RWPE2 (cell line): ENCODE measurements at regions not wholly inside any gene's neighbourhood (a gene's known extent, or its start where the extent isn't known, plus 50 kb on each side); places are given as distances from the start of the nearest gene placed in this dataset.

Source experiments
- ATAC-seq: fragments of 200-7000 bp; cut with Tn5 transposase; 3 replicates; pipeline ENCODE4 v1.9.1; 2021; ENCODE audit warnings: low read depth
- DNase-seq: peaks from one replicate; pipeline ENCODE4 v3.0.0-alpha.2; 2020; ENCODE audit warnings: low spot score
- H3K27ac ChIP-seq: fragments of 450-650 bp; 2 replicates; pipeline ENCODE4 v1.5.1; 2017; ENCODE audit warnings: mild to moderate bottlenecking; ENCODE audit not compliant: poor library complexity, severe bottlenecking
- H3K27me3 ChIP-seq: fragments of 250-450 bp; sonication (Bioruptor Pico); 2 replicates; pipeline ENCODE4 v1.5.1; 2021; ENCODE audit warnings: mild to moderate bottlenecking, moderate library complexity; ENCODE audit not compliant: insufficient read depth, poor library complexity, severe bottlenecking
- H3K36me3 ChIP-seq: fragments of 250-450 bp; sonication (Bioruptor Pico); 2 replicates; pipeline ENCODE4 v1.5.1; 2020; ENCODE audit warnings: low read depth, mild to moderate bottlenecking, moderate library complexity
- H3K4me1 ChIP-seq: fragments of 250-450 bp; sonication (Bioruptor Pico); 2 replicates; pipeline ENCODE4 v1.5.1; 2021; ENCODE audit warnings: mild to moderate bottlenecking, moderate library complexity; ENCODE audit not compliant: insufficient read depth, poor library complexity, severe bottlenecking
- H3K4me3 ChIP-seq: fragments of 250-450 bp; sonication (Bioruptor Pico); 2 replicates; pipeline ENCODE4 v1.5.1; 2021; ENCODE audit warnings: mild to moderate bottlenecking, moderate library complexity; ENCODE audit not compliant: severe bottlenecking
- H3K9me3 ChIP-seq: fragments of 250-450 bp; sonication (Bioruptor Pico); 2 replicates; pipeline ENCODE4 v1.5.1; 2021; ENCODE audit warnings: mild to moderate bottlenecking, moderate library complexity; ENCODE audit not compliant: severe bottlenecking
- CTCF ChIP-seq: fragments of 450-650 bp; IDR thresholded peaks from one replicate; pipeline ENCODE4 v1.5.1; 2017; ENCODE audit warnings: mild to moderate bottlenecking, moderate library complexity; ENCODE audit not compliant: poor library complexity, severe bottlenecking

DNA sequence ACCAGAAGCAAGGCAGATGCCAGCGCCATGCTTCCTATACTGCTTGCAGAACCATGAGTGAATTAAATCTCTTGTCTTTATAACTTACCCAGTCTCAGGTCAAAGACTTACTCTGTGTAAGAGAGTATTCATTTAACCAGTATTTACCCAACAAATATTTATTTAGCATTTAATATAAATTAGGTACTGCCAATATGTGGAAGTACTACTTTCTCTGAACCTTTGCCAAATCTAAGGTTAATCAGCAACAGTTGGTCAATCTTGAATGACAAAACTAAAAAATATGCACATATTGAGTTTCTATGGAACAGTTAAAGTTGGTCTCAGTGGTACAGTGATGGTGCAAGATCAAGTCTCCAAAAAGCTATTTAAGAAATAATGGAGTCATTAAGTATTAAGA is 155.9 kb upstream of the CCNG1 start:
- no peak for ATAC-seq
- H3K4me3 ChIP-seq = no peak overlapping the region

GRCh38 chr5:163293836-163294235 is 143.6 kb upstream of the CCNG1 start:
- no peak for ATAC-seq
- TF ChIP-seq CTCF = no peak
- no peak overlapping the region for H3K4me3 ChIP-seq
- H3K9me3 ChIP-seq = peaks cover 4% of the 10 kb centered on the region
- no peak for DNase-seq
- no peak overlapping the region for H3K27ac ChIP-seq
- H3K36me3 ChIP-seq = no peaks in the 10 kb centered on the region
- H3K4me1 ChIP-seq = no peaks in the 10 kb centered on the region
- H3K27me3 ChIP-seq = peaks cover 27% of the 10 kb centered on the region

More for the DNA sequence above, 155.9 kb upstream of the CCNG1 start:
- H3K9me3 ChIP-seq = no peaks in the 10 kb centered on the region
- no peak for TF ChIP-seq CTCF
- no peaks in the 10 kb centered on the region for H3K27me3 ChIP-seq
- no peak for DNase-seq
- no peak overlapping the region for H3K27ac ChIP-seq
- H3K4me1 ChIP-seq = no peaks in the 10 kb centered on the region
- H3K36me3 ChIP-seq = no peaks in the 10 kb centered on the region

DNA sequence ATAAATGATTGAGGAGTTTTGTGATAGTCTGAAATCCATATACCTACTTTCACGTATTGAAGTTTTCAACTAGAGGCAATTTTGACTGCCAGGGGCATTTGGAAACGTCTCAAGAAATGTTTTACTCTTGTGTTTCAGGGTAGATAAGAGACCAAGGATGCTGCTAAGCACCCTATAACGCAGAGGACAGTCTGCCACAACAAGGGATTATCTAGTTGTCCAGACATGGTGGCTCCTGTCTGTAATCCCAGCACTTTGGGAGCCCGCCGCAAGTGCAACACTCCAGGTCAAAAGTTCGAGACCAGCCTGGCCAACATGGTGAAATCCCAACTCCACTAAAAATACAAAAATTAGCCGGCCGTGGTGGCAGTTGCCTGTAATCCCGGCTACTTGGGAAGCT is 133.7 kb upstream of the CCNG1 start:
- H3K9me3 ChIP-seq = no peaks in the 10 kb centered on the region

GRCh38 chr5:163305655-163306054 is 131.7 kb upstream of the CCNG1 start:
- TF ChIP-seq CTCF = no peak
- ATAC-seq = no peak
- Histone ChIP-seq H3K9me3 (no peaks in the 10 kb centered on the region), H3K36me3 (no peaks in the 10 kb centered on the region), H3K27ac (no peak overlapping the region), H3K4me1 (no peaks in the 10 kb centered on the region), H3K4me3 (no peak overlapping the region), H3K27me3 (peaks cover 8% of the 10 kb centered on the region)
- no peak for DNase-seq

More for the DNA sequence above, 133.7 kb upstream of the CCNG1 start:
- H3K4me3 ChIP-seq = no peak overlapping the region
- no peaks in the 10 kb centered on the region for H3K4me1 ChIP-seq
- TF ChIP-seq CTCF = no peak
- no peak overlapping the region for H3K27ac ChIP-seq
- peaks cover 15% of the 10 kb centered on the region for H3K27me3 ChIP-seq
- no peak for ATAC-seq
- no peaks in the 10 kb centered on the region for H3K36me3 ChIP-seq
- no peak for DNase-seq

DNA sequence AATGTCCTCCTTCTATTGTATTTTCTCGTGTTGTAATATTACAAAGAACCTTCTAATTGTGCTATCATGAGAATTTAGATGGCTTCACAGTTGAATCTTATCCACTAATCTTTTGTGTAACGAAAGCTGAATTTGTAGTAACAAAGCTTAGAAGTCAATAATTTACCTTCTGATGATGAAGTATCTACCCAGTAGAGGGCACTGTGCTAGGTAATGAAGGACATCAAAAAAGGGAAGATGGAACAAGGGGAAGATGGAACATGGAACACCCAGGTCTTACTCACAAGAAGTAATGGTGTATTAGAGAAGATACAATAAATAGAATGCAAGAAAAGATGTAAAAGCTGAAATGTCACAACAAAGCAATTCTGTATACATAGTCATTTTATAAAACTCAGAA is 131.0 kb upstream of the CCNG1 start:
- ATAC-seq (no peak), DNase-seq (no peak)
- Histone ChIP-seq H3K27ac (no peak overlapping the region), H3K4me3 (no peak overlapping the region), H3K4me1 (no peaks in the 10 kb centered on the region), H3K9me3 (no peaks in the 10 kb centered on the region), H3K36me3 (no peaks in the 10 kb centered on the region), H3K27me3 (peaks cover 5% of the 10 kb centered on the region)
- peak; percentile 56 for TF ChIP-seq CTCF
